Inflammatory macrophage treated with lipopolysaccharide for 1 hour (primary cell): ENCODE measurements at regions not wholly inside any gene's neighbourhood (a gene's known extent, or its start where the extent isn't known, plus 50 kb on each side); places are given as distances from the start of the nearest gene placed in this dataset.
A peak's percentile ranks its signal among the peaks of the same experiment; 100 is the strongest.

Experiments used
- DNase-seq, 2 donors: peaks; one replicate each; pipeline ENCODE4 v3.0.0-alpha.2; 2020 to 2022

- no peak for DNase-seq
Observed at GRCh38 chrX:69303231-69303630, 138.0 kb upstream of the PJA1 start.

GRCh38 chrX:69299951-69300714 lies 134.9 kb upstream of the PJA1 start:
- no peak for DNase-seq

DNA sequence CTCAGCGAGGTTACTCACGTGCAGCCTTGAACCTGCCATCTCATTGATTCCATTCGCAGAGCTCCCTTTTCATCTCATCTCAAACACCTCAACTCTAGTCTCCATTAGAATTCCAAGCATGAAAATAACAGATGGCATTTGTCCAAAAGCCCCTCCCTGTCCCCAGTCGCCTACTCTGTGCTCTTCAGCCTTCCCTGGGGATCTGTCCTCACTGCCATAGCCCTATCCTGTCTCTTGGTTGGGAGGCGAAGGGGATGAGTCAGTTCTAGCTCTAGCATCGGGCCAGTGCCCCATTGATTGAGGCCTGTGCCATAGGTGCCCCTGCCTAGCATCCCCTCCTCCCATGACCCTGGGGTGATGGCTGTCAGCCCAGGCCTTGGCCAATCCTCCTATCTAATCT lies 134.0 kb upstream of the PJA1 start:
- DNase-seq = no peak

- DNase-seq = no peak
Observed at GRCh38 chrX:69298466-69299140, 133.3 kb upstream of the PJA1 start.

DNA sequence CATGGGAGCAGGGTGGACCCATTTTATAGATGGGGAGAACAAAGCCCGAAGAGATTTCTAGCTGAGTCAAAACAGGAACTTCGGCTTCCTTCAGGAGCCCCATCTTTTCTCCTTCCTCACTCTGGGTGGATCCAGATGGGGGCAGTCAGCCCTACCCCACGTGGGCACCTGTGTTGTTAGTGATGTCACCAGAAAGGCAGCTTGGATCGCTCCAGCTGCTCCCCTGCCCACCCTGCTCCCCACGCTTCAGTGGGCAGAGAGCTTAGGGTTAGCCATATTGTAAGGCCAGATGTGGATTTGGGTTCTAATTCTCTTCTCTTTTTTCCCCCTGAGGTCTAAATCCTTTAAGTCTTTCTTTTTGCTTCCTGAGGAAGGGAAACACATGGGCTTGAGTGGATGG lies 132.3 kb upstream of the PJA1 start:
- DNase-seq = no peak

- no peak for DNase-seq
Observed at GRCh38 chrX:69293776-69294601, 128.7 kb upstream of the PJA1 start.

DNA sequence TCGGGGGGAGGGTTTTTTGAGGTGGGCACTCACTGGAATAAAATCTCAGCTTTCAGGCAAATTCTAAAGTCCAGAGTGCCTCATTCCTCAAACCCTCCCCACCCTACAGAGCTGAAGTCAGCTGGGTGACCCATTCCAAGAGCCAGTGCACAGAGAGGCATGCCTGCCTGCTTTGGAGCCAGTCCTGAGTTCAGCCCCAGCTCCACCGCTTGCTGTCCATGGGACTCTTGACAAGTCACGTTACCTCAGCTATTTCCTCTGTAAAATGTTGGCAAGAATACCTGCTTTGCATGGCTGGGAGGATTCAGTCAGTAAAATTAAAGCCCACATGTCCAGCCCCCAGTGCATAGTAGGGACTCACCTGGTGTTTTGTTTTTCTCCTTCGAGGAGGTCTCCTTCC lies 125.9 kb upstream of the PJA1 start:
- DNase-seq = no peak

GRCh38 chrX:69290292-69290691 lies 125.0 kb upstream of the PJA1 start:
- DNase-seq = no peak

- DNase-seq = no peak
Observed at GRCh38 chrX:69289793-69290123, 124.5 kb upstream of the PJA1 start.

- no peak for DNase-seq
Observed at GRCh38 chrX:69289046-69289792, 124.0 kb upstream of the PJA1 start.

DNA sequence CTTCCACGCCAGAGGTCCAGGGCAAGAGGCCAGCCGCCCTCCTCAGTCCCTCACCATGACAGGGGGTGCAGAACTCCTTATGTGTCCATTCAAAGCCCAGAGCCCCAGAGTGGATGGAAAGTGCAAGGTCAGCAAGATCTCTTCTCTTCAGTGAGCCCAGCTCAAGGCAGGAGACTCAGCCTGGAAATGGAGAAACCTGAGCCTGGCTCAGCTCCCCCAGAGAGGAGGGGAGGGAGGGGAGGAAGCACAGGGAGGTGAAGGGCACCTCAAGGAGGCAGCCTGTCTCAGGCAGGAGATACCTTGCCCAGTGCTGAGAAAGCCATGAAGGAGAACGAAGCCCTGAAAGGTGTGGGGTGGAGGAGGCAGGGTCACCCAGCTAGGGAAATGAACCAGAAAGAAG lies 121.8 kb upstream of the PJA1 start:
- DNase-seq = no peak

DNA sequence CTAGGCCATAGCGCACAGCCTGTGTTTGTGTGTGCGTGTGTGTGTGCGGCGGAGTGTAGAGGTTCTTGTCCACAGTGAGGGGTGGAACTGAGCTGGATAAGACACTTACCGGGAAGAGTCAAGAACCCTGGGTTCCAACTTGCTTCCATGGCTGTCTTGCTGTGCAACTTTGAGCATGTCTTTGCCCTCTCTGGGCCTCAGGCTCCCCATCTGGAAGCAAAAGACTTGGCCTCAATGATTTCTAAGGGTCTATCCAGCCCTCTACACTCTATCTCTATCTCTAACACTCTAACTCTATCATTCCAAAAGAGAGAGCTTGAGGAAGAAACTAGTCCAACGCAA lies 121.3 kb upstream of the PJA1 start:
- DNase-seq = no peak

GRCh38 chrX:69285881-69286564 lies 120.8 kb upstream of the PJA1 start:
- peak in 1 of 2 donors; percentile 45 for DNase-seq

GRCh38 chrX:69285401-69285877 lies 120.2 kb upstream of the PJA1 start:
- DNase-seq = no peak

GRCh38 chrX:69284491-69284890 lies 119.2 kb upstream of the PJA1 start:
- DNase-seq = no peak

DNA sequence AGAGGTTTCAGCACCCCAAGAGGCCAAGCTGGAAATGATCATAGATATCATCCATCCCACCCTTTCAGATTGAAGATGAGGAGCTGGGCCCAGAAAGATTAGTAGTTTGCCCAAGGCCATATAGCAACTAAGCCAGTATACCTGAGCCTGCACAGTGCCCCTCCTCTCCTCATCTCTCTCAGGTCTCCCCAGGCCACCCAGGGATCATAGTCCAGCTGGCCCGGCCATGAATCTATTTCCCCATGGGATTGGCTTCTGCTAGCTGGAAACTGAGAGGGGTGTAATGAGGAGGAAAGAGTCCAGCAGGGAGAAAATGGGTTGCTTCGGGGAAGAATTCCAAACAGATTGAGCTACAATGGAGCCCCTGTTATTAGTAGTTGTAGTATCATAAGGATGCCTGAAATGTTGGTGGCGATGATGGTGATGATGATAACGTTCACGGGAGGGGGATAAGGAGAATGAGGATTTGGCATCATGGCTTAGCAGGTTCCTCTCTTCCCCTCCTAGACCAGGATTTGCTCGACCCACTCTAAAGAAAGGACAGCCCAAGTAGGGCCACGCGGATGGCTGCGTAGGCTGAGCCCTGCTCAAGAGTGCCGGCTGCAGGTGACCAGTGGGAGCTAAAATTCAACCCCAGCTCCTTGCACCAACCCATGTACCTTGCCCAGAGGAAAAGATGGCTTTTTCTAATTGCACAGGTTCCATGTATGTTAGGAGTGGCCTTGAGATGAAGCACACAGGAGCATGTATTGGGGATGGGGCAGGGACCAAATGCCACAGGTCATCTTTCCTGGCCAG lies 117.8 kb upstream of the PJA1 start:
- no peak for DNase-seq

- DNase-seq = no peak
Observed at GRCh38 chrX:69280933-69281332, 115.7 kb upstream of the PJA1 start.

DNA sequence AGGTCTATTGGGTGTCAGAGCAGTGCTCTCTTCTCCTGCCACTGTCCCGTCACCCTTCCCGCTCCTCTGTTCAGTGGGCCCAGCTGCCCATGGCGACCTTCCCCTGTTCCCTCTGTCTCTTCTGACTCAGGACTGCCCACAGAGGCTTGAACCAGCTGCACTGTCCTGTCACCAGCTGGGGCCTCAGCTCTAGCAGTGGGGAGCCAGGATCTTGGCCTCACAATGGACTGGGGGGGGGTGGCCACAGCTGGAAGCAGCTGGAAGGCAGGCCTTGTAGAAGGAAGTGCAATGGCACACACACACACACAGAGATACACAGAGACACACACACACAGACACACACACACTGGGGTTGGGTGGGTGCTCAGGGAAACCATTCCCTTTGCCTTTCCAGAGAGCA lies 114.0 kb upstream of the PJA1 start:
- no peak for DNase-seq

- no peak for DNase-seq
Observed at GRCh38 chrX:69278031-69278687, 112.9 kb upstream of the PJA1 start.

DNA sequence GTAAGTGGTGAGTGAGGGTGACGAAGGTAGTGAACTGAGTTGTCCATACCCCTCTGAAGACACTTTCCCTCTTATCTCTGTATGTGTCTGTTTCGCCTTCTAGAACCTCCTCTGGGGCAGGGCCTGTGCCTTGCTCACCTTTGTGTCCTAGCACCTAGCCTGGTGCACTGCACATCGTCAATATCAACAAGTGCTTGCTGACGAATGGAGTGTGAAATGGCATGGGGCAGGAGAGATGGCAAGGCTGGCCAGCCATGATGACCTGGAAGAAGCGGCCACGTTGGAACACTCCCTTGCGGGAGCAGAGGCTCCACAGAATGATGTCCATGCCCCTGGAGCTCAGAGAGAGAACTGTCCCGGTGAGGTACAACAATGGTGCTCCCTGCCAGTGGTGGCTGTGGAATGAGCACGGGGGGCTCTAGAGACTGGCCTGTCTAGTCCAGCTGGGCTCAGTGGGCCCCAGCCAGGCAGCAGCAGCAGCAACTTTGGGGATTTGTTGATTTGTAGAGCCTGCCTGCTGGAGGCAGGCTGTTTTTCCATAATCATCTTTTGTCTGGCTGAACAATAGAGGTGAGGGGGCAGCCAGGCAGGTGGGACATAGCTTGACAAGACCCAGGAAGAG lies 112.2 kb upstream of the PJA1 start:
- DNase-seq = no peak

DNA sequence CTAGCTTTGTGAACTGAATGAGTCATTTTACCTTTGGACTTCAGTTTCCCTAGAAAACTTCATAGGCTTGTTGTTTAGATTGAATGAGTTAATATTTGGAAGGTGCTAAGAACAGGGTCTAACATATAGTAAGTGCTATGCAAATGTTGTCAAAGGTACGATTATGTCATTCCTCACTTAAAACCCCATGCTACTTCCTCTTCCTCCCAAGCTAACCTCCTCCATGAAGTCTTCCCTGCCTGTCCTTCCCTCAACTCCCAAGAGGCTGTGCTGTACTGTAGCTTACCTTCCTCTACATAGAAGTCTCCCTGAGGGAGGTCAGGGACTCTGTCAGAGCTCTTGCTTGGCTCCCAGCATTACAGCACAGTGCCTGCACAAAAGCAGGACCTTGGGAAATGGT lies 103.4 kb upstream of the PJA1 start:
- DNase-seq = peak in 1 of 2 donors; percentile 1
